Left hindlimb (tissue), 1 donor: ENCODE measurements at regions not wholly inside any gene's neighbourhood (a gene's known extent, or its start where the extent isn't known, plus 50 kb on each side); places are given as distances from the start of the nearest gene placed in this dataset.

ENCODE experiments used
- DNase-seq: peaks from one replicate; pipeline ENCODE4 v3.0.0-alpha.2; 2018

DNA sequence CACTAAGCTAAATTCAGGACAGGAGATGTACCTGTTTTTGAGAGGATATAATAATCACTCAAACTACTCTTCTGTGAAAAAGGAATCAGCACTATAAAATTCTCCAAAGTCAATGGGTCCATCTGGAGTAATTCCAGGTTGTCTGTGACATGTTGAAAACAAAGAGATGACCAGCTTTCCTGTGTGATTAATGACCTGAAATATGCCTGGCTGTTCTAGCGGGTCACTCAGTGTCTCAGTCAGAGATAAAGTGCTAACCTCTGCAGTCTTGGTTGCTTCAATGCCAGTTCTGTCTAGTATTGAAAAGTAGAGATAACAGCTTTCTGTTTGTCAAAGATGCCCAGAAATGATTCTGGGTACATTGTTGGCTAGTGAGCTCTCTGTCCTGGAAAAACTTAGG, 722.6 kb upstream of the TENM4 start:
- DNase-seq: no peak

DNA sequence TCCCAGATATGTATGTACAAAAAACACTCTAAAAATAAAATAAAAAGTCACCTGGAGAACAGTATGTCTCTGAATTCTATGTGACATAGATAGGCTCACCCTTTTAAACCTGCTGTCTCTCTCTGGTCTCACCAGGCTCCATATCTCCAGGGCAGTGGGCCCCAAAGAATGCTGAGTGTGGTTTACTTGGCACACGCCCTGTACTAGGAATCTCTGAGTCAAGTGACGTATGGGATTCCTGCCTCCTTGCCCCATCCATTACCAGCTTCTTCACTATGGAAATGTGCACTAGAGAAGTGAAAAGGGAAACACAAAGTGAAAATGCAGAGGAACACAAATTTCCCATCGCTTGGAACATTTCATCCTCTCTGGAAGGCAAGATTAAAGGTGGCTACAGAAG, 722.2 kb upstream of the TENM4 start:
- DNase-seq: no peak

DNA sequence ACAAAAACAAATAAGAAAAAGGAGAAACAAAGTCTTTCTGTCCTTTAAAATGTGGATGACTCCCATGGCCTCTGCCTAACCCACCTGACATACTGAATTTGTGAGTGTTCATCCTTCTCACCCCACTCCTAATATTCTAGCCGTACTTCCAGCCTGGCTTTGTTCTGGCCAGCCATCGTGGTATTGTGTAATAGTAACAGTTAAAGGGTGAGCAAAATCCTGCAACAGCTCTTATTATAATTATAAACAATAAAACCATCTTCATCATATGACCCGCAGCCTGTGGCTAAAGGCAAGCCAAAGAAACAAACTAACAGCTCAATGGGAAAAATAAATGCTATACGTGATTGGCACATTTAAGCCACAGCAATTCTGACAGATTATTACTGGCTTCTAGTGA, 721.6 kb upstream of the TENM4 start:
- DNase-seq: no peak

DNA sequence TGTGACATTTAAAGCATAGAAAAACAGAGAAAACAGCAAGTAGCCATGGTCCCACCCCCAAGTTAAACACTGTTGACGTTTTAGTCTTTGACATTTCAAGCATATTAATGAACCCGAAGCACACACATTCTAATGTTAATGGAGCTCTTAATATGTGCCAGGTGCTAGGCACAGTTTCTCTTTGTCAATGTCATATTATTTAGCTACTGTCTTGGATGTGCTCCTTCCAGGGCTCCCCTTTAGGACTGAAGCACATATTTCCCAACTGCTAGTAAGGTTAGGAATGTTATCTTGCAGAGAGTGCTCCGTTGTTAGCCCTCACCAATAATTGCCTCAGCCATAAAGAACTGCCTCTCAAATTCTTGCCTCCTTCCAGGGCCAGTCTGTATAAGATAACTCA, 716.6 kb upstream of the TENM4 start:
- no peak for DNase-seq

DNA sequence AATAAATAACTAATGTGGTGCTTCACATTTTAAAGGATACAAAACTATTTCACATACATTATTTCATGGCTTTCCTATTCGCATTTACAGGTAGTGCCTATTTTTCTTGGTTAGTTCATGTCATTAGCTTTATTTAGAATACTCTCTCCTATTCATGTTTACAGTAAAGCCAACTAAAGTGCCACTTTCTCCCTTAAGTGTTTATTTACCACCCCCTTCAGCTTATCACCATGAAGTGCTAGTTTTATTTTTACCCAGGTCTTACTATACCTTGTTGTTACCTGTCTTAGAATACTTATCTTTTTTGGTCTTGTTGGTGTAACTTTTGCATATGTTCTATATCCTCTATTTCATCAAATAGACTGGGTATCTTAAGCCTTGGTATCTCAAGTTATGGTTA, 715.2 kb upstream of the TENM4 start:
- no peak for DNase-seq

DNA sequence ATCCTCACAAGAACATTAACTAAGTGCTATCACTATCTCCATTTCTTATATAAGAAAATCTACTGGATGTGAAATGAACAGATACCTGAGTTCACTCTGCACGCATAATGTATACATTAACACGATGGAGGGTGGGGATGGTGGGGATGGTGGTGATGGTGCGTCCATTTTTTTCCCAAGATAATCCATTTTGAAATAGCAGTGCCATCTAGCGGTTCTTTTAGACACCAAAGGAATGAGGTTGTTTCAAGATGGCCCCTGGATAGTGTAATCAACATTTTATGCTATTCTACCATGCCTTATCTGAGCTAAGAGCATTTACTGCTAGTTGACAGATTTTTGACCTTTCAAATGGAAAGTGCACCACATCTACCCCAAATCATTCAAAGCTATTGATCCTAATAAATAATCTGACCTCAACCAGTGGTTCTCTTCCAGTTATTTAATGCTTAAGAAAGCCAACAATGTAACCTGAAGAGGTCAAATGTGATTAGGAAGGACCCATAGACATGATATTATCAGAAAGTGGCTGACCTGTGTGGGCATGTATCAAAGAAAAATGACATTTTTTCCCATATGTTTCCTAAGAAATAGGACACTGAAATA, 714.7 kb upstream of the TENM4 start:
- DNase-seq: no peak

DNA sequence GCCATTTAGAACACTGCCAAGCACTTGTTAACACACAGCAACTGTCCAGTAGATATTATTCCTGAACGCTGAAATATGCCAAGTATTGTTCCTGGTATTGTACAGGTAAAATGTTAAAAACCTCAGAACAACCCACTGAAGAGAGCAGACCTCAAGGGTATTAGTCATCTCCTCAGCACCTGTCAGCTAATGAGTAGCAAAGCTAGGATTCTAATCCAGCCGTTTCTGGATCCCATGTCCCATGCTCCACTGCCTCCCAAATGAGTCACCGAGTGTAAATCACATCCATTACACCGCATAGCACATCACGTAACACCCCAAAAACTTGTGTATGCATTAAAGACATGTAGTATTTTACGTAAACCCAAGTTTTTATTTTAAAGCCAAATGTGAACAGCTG, 705.4 kb upstream of the TENM4 start:
- DNase-seq: no peak

DNA sequence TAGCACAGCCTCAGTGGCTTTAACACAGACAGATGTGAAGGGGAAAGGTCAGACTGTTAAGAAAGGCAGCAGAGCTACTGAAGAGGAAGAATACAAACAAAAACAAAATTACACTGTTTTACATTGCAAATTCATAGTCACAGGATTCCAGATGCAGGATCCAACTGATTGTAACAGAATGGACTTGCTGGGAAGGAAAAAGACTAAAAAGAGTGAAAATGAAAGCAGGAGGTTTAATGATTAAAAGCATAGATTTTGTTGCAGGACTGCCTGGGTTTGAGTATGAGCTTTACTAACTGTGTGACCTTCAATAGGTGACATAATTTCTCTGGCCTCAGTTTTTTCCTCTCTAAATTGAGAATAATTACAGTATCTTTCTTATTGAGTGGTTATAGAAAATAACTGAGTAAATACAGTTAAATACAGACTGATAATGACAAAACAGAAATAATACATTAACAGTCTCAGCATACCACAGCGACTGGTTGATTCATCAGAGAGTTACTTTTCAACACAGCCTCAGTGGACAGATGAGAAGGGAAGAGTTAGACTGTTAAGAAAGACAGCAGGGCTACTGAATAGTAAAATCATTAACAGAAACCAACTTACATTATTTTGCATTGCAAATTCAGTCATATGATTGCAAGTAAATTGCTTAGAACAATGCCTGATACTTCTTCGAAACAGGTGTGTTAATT, 704.2 kb upstream of the TENM4 start:
- DNase-seq: no peak

DNA sequence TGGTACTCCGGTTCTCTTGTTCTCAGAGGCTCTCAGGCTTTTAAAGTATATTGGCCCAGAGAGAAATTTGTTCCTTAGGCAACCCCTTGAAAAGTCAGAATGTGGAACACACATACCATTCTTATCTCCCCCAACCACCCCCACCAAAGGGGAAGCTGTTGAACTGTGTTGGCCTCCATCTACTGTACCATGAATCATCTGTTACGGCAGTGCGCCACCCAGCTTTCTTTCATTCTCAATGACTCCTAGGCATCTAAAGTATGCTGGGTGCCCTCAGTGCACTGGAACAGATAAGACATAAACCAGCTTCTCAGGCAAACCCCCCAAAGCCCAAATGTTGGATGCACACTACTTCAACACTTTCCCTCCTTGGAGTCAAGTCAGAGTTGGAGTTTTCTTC, 696.2 kb upstream of the TENM4 start:
- DNase-seq: no peak

DNA sequence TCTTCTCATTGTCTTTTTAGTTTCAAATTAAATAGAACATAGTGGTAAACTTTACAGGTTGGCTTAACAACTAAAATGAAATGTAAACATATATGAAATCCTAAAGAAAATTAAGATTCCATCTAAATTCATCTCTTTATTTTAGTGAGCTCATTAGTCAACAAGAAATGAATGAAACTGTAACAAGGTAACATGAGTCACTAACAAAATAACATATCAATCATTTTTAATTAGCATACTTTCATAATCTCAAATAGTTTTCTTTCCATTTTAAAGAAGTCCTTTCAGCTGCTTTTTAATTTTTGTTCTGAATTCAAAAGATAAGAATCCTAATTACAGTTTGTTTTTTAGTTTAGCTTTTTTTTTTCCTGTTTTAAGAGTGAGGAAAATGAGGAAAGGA, 688.6 kb upstream of the TENM4 start:
- no peak for DNase-seq

DNA sequence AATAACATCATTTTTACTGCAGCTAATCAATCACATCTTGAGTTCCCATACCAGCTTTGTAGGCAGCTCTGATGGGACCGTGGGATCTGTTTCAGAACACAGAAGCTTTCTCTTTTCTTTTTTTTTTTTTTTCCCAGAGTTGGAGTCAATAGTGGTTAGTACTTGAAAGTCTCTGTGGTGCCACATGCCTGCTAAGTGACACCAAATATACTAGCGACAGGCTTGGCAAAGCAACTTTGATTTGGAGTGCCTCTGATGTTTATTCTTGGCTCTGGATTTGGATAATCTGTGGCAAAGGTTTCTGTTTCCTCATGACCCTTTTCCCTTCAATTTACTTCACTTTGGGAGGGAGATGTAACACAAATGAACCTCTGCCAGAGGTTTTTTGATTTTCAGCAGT, 681.4 kb upstream of the TENM4 start:
- DNase-seq: no peak

DNA sequence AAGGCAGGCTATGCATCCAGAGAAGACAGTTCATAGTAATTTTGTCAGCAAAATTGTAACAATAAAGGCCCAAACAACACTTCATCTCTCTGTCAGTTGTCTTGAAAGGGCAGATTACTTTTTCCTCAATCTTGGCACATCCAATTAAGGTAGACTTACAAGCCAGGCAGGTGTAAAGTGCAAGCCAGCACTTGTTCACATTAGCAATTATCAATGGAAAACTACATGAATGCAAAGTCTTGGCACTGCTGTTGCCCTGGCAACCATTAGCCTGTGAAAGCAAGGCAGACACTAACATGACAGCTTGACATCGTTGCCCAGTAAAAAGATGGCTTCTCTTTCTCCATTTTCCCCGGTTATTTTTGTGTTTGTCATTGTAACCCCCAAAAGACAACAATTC, 677.2 kb upstream of the TENM4 start:
- DNase-seq: no peak

DNA sequence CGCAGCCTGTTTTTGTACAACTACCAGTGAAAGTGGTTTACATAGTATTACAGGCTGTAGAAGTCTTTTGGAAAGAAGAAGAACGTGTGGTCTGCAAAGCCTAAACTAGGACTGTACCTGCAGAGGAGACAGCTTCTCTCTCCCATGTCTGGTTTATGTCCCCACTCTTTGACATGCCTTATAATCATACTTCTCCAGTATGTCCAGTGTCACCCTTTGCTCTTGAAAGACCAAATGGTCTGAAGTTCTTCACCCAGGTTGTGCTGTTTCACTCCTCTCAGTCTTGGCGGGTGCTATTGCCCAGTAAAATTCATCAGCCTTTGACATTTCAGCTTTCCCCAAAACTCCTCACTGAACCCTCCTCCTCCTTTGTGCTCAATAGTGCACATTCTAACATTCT, 676.0 kb upstream of the TENM4 start:
- DNase-seq: no peak

DNA sequence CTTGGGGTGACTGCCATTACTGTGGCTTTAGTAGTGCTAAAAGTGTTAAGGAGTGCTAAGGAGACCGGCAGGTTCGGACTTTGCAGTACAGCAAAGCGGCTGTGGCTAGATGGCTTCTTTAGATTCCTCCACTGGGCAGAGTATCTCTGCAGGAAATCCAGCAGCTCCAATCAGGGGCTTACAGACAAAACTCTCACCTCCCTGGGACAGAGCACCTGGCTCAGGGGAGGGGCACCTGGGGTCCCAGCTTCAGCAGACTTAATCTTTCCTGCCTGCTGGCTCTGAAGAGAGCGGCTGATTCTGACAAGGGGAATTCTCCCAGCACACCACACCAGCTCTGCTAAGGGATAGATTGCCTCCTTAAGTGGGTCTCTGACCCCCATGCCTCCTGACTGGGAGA, 668.8 kb upstream of the TENM4 start:
- DNase-seq: no peak

DNA sequence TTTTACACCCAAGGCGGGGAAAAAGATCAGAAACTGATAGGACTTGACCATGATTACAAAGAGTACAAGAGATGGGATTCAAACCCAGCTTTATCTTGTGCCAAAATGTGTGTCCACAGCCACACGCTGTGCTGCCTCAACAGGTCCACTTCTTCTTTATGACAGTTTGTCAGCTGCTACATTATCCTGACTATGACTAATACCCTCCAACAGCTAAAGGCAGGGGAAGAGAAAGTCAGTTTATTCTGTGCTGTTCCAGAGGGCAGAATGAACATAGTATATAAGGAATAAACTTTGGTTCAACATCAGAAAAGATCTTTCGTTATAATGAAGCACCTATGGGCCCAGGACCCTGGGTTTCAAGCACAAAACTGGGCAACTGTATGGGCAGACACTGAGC, 668.2 kb upstream of the TENM4 start:
- no peak for DNase-seq

DNA sequence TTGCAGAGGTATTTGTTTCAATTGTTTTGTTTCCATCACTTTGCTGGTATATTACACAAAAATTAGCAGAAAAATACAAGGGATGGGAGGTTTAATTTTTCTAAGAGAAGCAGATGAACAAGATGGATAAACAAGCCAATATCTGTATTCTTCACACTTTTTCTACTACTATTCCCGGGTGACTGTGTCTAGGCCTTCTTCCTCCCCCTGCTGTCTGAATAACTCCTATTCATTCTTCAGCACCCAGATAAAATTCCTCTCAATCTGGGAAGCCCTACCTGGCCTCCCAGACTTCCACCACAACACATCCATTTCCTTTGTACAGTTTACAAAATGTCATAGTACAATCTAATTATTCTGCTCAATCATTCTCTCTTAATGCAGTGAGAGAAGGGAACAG, 666.6 kb upstream of the TENM4 start:
- DNase-seq: no peak

DNA sequence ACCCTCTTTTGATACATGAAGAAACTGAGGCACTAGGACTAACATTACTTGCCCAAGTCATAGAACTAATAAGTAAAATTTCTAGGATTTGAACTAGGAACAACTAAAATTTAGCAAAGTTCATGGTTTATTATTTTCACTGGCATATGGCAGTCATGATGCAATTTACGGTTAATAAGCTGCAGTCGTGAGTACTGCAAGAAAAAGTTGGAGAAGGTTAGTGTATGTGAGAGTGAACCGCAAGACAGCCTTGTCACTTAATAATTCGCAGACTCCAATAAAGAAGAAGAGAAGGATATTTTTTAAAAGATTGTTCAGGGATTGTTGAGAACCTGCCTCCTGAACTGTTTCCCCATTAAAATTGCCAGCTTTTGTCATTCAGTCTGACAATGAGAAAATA, 663.4 kb upstream of the TENM4 start:
- no peak for DNase-seq

DNA sequence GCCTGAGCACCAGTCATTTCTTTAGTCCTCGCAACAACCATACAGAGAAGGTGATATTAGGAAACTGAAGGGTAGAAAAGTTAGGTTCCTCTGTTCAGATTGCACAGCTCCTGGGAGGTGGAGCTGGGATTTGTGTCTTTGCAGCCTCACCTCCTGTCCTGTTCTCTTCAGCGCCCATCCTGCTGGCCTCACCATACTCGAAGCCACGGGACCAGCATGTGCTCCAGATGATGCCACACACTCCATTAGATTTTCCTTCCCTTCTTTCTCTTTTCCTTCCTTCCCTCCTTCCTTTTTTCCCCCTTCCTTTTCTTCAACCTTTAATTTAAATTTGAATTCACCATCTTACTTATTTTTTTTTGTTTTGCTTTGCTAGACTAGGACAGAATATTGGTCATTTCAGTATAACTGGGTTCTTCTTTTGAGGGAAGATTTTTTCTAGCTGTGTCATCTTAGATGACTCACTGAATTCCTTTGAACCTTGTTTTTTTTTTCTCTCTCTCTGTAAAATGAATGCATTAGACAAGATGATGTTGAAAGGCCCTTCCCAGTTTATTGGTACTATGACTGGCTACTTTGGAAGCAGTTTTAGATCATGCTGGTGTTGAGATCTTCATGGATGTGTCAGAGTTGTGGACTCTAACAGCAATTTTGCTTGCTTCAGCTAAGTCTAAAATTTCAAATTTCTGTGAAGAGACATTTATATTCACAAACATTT, 662.5 kb upstream of the TENM4 start:
- DNase-seq: no peak

DNA sequence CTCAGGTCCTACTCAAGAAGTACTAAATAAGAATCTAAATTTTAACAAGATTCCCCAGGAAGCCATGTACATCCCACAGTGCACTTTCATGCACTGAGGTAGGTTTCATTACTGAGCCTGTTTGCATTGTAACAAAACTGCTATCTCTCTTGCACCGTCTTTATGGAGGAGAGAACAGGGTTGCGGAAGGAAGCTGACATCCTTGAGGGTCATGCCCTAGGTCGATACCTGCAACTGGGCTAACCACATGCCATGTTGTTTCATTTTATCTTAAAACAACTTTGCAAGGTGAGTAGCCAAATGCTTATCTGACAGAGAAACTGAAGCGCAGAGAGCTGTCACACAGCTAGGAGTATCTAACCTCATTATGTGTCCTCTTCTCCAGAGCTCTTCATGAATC, 656.3 kb upstream of the TENM4 start:
- no peak for DNase-seq

DNA sequence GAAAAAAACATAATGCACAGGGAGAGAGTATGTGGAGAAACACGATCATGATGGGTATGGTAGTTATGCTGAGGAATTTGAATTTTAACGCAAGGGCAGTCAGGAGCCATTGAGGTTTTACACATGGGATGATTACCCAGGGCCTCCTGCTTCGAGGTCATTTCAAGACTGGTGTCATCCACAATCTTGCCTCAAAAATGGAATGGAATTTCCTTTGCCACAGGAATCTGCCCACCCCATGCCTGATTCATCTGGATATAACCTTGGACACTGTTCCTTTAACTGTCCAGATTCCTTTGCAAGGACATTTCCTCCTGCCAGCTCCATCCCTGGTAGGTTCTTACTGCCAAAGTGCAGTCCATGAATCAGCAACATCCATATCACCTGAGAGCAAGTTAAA, 655.9 kb upstream of the TENM4 start:
- DNase-seq: no peak

DNA sequence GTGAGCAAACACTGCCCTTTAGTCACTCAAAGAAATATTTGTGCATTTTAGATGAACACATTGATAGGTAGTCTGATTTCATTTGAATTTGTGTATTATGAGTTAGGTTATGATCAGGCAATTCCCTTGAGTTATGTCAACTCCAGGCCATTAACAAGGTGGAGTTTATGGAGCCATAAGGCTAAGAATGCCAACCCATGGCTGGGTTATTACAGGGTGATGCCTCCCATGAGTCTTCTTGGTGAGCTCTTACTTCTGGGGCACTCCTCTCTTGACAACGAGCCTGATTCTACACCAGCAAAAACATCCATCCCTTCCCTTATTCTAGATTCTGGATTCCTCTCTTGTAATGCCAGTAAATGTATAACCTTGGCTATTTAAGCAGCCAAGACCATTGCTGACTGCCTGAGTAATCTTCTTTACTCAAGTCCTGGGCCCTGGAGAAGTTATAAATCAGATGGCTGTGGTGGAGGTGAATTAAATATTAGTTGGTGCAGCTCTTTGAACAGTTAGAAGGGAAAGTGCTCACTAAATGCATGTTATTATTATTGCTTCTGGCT, 645.7 kb upstream of the TENM4 start:
- no peak for DNase-seq

DNA sequence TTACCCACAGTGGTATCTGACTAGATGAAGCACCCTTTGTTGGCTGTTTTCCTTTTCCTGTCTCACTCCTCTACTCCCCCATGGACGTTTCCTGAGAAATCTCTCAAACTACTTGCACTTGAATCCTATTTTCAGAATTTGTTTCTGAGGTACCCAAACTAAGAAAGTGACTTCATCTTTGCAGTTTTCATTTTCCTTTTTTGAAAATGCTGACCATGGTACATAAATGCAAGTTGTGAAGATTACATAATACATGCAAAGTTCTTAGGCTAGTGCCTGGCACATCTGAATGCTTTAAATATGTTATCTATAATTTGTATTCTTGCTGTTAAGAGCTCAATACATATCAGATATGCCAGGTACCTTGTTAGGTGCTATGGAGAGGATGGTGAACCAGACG, 644.7 kb upstream of the TENM4 start:
- DNase-seq: no peak

DNA sequence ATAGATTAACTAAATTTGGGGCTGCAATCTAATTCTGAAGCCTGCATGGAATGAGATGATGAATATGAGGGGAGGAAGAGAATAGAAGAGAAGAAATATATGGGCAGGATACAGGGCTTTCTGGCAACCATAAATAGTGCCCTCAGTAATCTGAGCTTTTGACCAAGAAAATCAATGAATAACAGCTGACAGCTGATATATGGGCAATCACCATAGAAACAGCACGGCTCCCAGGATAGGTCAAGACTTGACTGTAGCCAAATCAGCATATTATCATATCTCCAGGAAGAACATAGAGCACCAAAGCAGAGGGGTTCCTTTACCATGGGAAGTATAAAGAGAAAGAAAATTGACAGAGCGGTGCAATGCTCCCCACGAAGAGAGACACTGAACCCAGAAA, 643.8 kb upstream of the TENM4 start:
- DNase-seq: no peak

DNA sequence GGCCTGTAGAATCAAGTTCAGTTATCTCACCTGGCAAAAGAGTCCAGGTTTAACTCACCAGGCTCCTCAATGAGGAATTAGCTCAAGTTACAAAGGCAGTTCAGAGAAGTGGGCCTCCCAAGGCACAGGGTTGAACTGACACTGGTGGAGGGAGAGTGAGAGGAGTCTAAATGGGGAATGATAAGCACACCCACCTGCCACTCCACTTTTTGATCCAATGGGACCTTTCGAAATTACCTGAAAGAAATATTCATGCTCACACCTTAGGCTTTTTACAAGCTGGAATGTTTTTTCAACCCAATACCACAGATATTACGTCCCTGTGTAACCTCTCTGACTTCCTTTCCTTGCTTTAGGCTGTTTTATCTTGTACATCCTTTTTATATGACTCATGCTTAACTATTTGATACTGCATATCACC, 642.7 kb upstream of the TENM4 start:
- no peak for DNase-seq
